ENCODE measurements at regions not wholly inside any gene's neighbourhood (a gene's known extent, or its start where the extent isn't known, plus 50 kb on each side); places are given as distances from the start of the nearest gene placed in this dataset.

DNA sequence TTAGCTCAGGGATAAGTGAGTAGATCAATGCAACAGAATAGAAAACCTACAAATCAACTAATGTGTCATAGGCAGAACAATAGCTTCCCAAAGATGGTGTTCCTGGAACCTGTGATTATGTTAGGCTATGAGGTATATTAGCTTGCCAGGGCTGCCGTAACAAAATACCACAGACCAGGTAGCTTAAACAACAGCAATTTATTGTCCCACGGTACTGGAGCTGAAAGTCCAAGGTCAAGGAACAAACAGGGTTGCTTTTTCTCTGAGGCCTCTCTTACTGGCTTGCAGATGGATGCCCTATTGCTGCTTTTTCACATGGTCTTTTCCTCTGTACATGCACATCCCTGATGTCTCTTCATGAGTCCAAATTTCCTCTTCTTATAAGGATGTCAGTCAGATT lies 354.9 kb downstream of the TNS1 start:
- Histone ChIP-seq H3K36me3 (no peaks in the 10 kb centered on the region), H3K4me1 (peaks cover 0 to 32% (median 5%) of the 10 kb centered on the region in 9 donors), H3K4me3 (no peak overlapping the region), H3K9me3 (no peaks in the 10 kb centered on the region), H3K27ac (no peak overlapping the region), H3K27me3 (no peaks in the 10 kb centered on the region)
- TF ChIP-seq, protein P1, sequence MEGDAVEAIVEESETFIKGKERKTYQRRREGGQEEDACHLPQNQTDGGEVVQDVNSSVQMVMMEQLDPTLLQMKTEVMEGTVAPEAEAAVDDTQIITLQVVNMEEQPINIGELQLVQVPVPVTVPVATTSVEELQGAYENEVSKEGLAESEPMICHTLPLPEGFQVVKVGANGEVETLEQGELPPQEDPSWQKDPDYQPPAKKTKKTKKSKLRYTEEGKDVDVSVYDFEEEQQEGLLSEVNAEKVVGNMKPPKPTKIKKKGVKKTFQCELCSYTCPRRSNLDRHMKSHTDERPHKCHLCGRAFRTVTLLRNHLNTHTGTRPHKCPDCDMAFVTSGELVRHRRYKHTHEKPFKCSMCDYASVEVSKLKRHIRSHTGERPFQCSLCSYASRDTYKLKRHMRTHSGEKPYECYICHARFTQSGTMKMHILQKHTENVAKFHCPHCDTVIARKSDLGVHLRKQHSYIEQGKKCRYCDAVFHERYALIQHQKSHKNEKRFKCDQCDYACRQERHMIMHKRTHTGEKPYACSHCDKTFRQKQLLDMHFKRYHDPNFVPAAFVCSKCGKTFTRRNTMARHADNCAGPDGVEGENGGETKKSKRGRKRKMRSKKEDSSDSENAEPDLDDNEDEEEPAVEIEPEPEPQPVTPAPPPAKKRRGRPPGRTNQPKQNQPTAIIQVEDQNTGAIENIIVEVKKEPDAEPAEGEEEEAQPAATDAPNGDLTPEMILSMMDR (IDR thresholded peaks at IDR 0.05) = no peak
- ATAC-seq (no peak), DNase-seq (no peak)
- intact Hi-C loops (cut with DNase I) = no loop called here
- WGBS, 2 donors = 93 to 100% methylated on average over 2 of the region's 2 CpGs

DNA sequence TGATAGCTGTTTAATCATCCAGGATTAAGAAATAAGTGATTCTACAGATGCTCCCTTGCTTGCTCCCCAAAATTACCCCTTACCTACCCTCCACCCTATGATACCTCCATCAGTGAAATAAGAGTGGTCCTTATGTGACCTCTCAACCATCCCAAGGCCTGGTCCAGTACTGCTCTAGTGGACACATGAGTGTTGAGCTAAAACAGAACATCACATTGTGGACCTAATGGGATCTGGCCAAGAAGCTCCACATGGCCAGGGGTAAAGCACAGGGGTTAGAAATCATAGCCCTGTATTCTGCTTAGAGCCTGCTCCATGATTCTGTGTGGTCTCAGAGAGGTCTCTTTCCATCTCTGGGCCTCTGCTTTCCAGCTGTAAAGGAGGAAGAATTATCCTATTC lies 355.6 kb downstream of the TNS1 start:
- intact Hi-C loops (cut with DNase I) = no loop called here
- no peak for DNase-seq
- no peaks in the 10 kb centered on the region for H3K36me3 ChIP-seq
- H3K27me3 ChIP-seq = no peaks in the 10 kb centered on the region
- TF ChIP-seq, protein P1 (IDR thresholded peaks at IDR 0.05) = no peak
- no peak for ATAC-seq
- no peaks in the 10 kb centered on the region for H3K9me3 ChIP-seq
- H3K4me1 ChIP-seq = peaks cover 0 to 30% (median 3%) of the 10 kb centered on the region in 9 donors
- H3K4me3 ChIP-seq = no peak overlapping the region
- H3K27ac ChIP-seq = no peak overlapping the region

DNA sequence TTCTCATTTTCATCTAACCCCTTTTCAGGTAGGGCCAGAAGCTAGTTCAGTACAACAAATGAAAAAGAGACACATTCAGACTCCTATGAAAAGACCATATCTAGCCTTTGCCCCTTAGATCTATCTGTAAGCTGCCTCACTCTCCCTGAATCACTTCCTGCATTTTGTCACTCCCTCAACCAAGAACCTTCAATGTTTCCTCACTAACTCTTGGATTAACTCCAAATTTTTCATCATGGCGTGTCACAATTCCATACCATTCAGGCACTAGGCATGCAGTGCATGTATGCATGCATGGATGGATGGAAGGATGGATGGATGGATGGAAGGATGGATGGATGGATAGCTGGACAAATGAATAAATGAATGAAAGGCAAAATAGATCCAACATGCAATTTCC lies 356.9 kb downstream of the TNS1 start:
- Histone ChIP-seq H3K4me1 (peaks cover 0 to 39% (median 3%) of the 10 kb centered on the region in 9 donors), H3K27me3 (no peaks in the 10 kb centered on the region), H3K4me3 (no peak overlapping the region), H3K9me3 (no peaks in the 10 kb centered on the region), H3K27ac (no peak overlapping the region), H3K36me3 (no peaks in the 10 kb centered on the region)
- ATAC-seq (no peak), DNase-seq (no peak)
- WGBS, 2 donors = 93% methylated on average over 1 of the region's 1 CpG
- TF ChIP-seq, protein P1 (IDR thresholded peaks at IDR 0.05) = no peak
- intact Hi-C loops (cut with DNase I) = no loop called here

DNA sequence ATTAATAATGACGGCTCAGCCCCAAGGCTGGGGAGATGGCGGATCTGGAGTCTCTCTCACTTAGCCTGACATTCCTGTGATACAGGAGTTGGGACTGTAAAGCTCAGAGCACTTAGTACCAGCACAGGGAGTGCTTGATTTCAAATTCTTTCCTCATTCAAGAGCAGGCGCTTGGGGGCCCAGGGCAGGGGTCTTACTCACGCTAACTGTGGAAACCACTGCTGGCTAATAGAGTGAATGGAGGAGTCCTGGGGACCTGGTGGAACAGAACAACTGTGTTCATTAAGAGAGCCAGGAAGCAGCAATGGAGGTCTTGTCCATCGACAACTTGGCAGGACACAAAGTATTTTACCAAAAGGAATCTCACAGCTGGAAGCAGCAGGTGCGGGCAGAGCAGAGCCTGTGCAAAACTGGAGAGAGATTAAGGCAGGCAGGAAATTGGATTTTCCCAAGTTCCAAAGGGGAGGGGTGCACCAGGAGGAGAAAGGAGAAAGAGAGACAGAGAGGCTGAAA lies 358.9 kb downstream of the TNS1 start:
- DNase-seq = no peak
- H3K4me3 ChIP-seq = no peak overlapping the region
- intact Hi-C loops (cut with DNase I) = no loop called here
- H3K9me3 ChIP-seq = no peaks in the 10 kb centered on the region
- H3K4me1 ChIP-seq = peaks cover 0 to 33% (median 3%) of the 10 kb centered on the region in 9 donors
- WGBS, 2 donors = 49 to 50% methylated on average over 6 of the region's 6 CpGs
- TF ChIP-seq, protein P1 (IDR thresholded peaks at IDR 0.05) = no peak
- H3K36me3 ChIP-seq = no peaks in the 10 kb centered on the region
- H3K27ac ChIP-seq = peak overlapping the region in 5 of 10 donors; percentile 19 to 70 (median 34)
- ATAC-seq = peak in 7 of 8 donors; percentile 31 to 81 (median 70)
- no peaks in the 10 kb centered on the region for H3K27me3 ChIP-seq
